Ammon's horn (tissue), 1 donor: ENCODE measurements at regions not wholly inside any gene's neighbourhood (a gene's known extent, or its start where the extent isn't known, plus 50 kb on each side); places are given as distances from the start of the nearest gene placed in this dataset.

Source experiments
- DNase-seq: peaks from one replicate; pipeline ENCODE4 v3.0.0-alpha.2; 2016; ENCODE audit warnings: low spot score

DNA sequence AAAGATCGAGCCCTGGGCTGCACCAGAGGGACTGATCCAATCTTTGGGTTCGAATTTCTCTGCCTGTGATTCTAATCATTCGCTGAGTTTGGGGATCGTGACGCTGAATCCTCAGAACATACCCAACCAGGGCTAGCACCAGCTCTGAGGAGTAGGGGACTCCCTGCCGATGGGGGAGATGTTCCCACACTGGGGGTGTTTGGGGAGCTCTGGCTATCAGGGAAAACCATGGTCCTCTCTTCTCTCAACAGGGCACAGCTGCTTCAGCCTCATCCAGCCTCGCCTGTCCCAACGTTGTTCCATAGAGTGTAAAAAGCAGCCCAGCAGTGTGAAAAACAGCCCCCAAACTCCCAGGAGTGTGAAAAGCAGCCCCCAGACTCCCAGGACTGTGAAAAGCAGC is 136.6 kb downstream of the ANKRD60 start:
- no peak for DNase-seq

DNA sequence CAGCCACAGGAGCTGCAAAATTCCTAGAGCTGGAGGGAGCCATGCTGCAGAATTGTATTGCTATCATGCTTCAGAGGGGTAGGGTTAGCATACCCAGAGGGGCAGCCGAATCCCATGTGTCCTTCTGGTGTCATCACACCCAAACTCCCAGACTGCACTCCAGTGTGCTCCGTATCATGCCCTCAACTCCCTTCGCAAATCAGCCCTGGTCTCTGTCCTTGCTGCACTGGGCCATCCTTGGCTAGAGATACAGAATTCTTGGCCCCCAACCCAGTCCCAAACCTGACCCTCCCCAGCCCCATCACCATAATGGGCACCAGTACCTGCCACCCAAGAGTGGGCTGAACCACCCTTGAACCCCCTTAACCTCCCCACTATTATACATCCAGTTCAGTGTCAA is 138.3 kb downstream of the ANKRD60 start:
- DNase-seq: no peak

DNA sequence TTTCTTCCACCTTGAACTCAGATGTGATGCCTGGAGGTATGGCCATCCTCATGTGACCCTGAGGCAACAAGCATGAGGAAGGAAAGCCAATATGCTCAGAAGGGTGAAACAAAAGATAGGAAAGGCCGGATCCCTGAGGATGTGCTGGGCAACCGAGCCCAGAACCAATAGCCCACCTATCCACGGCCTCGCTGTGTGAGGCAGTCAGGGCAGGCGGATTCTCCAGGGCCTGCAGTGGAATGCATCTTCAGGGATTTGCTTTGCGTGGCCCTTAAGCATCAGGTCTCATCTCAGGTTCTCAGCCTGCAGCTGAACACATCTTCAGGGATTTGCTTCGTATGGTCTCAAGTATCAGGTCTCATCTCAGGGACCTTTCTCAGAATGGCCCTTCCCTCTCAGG is 139.8 kb downstream of the ANKRD60 start:
- DNase-seq: no peak

DNA sequence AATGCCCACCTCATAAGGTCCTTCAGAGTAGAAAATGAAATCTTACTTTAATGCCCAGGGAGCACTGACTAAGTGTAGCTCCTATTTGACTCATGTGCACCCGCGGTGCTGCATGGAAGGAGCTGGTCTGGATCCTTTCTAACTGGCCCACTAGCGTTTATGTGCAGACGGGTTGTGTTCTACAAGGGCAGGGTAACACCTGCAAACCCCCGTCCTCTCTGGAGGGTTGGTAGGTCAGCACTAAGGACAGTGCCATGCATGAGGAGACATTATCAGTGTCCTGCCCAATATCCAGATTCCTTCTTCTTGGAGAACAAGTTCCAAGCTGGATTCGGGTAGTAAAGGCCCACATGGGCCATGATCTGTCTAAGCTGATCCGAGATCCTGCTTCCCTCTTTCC is 140.3 kb downstream of the ANKRD60 start:
- DNase-seq: no peak

DNA sequence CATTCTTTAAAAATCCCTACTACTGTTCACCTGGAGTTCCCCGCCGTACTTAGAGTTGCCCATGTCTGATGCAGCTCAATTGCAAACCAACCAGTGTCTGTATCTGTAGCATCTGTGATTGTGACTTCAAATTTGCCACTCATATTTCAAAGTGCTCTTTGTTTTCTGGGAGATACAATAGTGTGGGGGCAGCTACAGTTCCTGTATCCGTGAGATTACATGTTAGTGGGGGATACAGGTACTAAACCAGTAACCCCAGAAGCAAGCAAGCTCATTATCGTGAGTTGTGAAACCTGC is 140.9 kb downstream of the ANKRD60 start:
- no peak for DNase-seq

DNA sequence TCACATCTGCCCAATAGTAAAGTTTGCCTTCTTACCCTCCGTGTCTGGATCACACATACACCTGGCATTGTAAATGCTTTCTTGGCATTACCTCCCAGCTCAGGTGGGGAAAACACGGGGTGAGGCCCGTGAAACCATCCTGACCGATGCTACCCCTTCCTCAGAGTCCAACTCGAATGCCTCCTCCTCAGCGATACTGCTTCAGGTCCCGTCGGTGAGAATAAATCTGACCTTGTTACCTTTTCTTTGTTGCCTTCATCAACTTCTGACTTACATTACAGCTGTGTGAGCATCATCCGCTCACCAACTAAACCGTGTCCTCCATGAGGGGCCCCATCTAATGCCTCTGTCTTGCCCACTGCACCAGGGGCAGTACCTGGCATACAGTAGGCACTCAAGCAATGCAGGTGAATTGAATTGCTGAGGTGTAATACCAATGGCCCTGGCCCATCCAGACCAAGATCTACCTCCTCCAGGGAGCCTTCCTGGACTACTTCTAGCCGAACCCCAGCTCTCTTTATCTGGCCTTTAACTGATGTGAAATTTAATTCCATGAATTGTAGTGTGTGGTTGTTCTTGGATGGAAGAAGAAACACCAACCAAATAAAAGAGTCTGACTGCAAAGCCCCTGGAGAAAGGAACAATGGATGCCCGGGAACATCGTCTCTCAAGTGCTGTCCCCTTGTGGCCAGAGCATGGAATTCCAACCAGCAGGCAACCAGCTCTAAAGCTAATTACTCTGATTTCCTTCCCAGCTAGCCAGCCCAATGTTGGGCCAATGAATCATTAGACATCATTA is 141.5 kb downstream of the ANKRD60 start:
- DNase-seq: peak; percentile 62

DNA sequence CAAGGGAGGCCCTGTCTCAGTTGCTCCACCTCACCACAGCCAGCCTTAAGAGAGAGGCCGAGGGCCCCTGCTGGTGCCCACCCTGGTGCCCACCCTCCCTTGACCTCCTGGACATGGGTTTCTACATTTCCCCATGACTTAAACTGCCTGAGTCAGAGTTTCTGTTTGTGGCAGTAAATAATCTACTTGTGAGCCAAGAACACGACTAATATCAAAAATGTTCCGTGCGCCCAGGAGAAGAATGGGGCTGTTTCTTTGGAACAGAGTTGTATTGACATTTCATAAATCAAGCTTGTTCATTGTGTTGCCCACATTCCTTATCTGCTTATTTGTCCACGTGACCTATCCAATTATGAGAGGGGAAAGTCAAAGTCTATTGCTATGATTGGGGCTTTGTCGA is 143.5 kb downstream of the ANKRD60 start:
- no peak for DNase-seq

DNA sequence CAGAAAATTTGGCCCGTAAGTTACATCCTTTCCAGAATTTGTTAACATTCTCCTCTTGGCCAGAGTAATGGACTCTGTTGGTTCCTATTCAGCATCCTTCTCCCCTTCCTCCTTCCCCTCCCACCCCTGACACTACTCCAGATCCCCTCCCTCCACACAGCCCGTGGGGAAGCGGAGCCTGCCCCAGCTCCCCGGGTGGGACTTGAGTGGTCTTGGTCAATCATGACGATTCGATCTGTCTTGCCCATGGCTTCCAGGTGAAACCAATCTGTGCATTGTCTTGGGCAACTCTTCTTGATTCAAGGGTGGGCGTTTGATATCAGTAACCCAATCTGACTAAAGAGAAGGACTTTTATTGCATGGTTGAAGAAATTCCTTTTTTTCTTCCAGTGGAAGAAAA is 143.9 kb downstream of the ANKRD60 start:
- no peak for DNase-seq

DNA sequence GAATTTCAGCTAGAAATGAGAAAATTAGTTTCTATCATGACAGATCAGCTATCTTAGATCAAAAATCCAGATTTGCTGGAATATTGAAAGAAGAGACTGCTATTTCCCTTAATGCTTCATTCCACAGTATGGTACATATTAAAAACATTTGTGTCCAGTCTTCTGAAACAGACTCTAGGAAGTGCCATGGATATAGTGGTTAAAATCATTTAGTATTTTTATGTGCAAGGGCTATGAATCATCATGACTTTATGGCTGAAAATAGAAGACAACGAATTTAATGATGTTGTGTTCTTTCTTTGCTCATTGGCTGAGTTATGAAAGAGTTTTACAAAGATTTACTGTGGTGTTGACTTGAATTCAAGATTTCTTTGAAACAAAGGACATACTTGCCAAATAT is 146.6 kb downstream of the ANKRD60 start:
- DNase-seq: no peak

DNA sequence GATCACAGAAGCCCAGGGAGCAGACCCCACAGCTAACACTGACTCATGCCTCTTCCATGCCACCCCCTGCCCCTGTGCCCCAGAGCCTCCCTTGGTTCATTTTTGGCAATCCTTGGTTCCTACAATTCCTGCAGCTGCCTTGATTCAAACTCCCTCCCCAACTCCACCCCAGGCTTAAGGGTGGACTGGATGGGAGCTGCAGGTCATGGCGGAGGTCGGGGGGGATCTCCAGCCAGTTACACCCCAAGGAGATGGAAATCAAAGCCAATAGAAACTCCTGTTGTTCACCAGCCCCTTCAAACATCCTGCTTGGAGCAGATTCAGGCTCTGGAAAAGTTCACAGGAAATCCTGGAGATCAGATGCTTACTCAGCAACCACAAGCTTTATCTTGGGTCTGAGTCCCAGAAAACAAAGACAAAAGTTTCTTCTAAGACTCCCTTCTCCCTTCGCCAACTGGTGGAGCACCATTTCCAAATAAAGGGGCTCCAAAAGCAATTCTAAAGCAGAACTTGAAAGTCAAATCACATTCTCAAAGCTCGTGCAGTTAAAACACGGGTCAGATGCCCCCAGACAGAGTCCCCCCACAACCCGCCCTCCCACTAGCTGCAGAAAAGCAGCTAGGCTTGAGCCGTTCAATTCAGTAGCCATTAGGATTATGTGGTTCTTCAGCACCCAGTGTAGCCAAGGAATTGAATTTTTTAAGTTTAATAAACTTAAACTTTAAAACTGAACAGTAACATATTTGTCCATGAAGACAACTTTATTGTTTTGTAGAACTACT is 149.5 kb downstream of the ANKRD60 start:
- no peak for DNase-seq

DNA sequence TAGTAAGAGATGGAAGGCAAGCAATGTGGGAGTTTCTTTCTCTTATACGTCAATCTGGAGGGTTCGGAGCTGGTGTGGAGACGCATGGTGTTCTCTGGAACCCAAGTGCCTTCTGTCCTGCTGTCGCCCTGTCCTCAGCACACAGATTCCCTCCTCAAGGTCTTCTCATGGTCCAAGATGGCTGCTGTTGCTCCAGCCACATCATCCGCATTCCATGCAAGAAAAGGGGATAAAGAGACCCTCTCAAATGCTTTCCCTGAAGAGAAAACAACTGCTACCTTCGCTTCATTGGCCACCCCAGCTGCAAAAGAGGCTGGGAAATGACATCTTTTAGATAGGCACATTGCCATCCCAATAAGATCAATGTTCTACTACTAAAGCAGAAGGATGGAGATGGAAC is 151.2 kb downstream of the ANKRD60 start:
- no peak for DNase-seq

DNA sequence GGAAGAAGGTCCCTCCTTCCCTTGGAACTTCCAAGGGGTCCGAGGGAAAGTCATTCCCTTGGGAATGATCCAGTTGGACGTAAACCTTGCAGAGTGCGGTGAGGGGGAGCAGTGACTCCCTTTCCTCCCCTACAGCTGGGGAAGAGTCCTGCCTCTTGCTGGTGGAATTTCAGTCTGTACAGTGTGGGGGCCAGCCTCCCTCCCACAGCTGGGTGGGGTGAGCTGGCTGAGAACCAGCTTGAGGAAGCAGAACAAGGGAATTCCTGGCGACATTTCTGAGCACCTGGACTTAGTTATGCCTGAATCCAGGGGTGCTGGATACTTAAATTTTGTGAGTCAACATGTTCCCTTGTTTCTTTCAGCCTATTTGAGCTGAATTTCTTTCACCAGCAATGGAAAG is 152.0 kb downstream of the ANKRD60 start:
- no peak for DNase-seq

DNA sequence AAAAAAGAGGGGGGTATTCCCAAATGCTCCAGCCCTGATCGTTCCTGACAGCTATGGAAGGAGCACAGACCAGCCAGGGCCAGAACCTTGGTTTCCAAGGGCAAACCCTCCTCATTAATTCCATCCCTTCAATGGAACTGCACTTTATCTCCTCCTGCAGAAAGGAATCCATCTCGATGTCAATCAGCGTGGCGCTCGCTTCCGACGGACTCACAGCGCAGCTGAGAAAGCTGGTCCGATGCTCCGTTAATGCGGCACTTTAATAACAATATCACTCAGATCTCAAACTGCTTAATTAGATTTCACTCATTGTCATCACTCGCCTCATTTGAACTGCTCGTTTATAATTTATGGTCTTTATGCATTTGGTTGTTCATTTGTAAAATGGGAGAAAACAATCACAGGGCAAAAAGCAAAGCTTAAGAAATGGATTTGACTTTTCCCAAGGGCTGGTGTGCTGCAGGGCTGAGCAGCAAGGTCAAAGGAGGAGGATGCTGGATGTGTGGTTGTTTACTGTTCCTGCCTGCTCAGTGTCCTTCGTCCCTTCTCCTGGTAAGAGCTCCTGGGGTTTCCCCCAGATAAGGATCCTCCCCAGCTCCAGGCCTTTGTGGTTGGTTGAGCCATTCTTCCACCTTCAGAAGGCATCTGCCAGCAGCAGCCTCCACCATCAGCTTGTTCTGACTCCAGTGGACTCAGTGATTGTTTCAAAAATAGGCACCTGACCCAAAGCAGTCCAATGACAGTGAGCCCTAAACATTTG is 152.7 kb downstream of the ANKRD60 start:
- DNase-seq: no peak

DNA sequence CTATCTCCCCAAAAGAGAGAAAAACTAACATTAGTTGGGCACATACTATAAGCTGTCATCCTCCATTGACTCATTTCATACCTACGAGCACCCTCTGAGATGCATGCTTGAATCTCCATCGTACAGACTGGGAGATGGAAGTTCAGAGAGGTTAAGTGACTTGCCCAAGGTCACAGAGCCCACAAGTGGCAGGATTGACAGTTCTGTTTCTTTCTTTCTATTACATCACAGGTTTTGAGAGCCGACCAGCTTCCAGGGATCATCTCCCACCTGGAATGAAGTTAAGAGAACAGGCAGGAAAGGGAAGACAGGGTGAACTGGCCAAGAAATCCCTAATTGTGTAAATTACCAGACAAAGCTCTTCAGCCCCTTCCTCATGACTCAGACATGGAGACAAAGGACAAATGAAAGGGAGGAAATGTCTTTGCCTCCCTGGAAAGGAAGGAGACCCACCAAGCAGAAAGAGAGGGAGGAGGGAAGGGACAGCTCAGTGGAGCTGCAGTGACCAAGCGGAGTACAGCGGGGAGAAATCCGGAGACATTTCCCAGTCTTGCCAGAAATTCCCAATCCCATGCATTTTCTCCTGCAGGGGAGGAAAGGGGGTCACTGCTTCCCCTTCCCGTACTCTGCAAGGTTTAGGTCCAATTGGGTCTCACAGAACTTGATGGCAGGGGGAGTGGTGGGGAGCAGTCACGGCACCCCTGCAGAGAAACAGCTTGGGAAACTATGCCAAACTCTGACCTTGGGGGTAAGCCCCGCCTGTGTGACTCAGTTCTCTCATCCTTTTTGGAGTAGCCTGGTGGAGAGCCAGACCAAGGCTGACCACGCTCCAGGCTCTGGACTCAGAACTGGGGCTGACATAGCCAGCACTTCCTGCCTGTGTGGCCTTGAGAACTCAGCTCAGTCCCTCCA is 154.3 kb downstream of the ANKRD60 start:
- DNase-seq: no peak

DNA sequence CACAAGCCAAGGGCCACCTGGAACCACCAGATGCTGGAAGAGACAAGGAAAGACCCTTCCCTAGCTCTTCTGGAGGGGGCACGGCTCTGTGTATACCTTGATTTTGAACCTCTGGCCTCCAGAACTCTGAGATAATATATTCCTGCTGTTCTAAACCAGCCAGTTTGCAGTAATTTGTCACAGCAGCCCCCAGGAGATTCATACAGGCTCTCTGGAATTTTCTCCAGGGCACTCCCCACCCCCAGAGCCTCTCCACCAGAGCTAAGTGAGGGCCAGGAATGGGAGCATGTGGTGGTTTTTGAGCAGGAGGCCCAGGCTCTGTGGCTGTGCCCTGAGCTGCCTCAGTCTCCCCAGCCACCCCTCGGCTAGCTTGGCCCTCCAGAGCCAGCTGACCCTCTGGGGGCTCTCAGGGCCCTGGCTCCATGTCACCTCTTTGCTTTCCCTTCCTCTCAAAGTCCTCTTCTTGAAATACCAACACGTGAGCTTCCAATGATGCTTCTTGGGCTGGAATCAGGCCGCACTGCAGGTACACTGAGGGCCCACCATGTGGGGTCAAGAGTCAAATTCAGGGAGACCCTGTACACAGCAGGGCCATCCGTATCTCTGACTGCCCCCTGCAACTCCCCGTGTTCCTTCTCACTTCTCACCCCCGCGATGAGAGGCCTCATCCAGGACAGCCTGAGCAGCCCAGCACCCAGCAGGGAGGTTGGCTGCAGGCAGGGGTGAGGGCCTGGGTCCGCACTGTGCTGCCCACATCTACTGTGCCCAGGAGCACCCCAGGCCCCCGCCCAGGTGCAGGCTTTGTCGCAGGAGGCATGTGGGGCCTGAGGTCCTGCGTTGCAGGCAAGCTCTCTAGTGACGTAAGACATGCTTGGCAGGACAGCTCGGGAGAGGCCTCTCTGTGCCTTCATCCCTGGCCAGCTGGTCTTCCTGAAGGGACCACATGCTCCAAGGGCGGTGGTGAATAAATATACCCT is 155.5 kb downstream of the ANKRD60 start:
- DNase-seq: no peak

DNA sequence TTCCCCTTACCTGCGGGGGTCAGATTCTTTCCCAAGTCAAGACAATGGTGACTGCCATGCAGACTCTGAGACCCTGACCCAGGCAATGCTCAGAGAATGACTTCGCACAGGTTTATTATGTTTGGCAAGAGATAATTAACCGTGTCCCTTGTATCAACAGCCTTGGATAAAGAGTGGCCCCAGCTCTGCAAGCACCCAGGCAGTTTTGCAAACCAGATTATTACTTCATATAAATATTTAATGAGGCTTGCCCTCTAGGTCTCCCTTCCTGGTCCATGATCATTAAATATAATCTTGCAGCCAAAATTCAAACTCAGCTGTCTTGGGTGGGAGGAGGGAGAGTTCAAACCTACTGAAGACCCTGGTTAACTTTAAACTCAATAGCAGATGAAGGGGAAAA is 156.5 kb downstream of the ANKRD60 start:
- no peak for DNase-seq

DNA sequence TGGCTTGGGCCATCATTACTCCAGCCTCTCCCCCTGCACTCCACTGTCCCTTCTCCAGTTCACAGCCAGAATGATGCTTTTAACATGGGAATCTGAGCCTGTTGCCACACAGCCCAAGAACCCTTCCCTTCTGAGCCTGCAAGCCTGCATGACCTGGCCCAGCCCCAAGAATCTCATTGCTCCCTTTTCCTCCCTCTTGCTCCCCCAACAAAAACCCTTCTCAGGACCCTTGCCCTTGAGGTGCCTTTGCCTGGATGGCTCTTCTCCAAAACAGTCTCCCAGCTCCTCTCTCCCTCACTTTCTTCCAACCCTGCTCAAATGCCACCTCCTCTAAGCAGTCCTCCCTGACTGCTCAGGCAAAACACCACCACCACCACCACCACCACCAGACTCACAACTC is 157.2 kb downstream of the ANKRD60 start:
- no peak for DNase-seq

DNA sequence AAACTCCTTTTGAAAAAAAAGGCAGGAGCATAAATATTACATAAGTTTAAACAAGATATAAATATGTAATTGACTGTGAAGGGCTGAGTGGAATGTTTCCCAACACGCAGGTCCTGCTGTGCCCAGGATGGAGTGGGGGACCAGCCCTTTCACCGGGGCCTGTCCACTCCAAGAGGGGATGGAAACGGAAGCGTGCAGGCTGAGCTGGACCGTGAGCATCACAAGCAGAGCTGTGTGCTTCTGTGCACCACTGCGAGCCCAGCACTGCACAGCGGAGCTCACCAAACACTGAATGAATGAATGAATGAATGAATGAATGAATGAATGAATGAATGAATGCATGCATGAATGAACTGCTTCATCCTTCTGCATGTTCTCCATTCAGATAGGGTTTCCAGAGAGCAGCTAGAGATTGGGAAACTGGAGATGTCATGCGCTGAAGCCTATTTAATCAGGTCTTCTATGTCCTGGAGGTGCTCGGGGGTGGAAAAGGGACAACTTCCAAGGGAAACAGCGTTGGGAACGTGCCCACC is 157.7 kb downstream of the ANKRD60 start:
- no peak for DNase-seq

DNA sequence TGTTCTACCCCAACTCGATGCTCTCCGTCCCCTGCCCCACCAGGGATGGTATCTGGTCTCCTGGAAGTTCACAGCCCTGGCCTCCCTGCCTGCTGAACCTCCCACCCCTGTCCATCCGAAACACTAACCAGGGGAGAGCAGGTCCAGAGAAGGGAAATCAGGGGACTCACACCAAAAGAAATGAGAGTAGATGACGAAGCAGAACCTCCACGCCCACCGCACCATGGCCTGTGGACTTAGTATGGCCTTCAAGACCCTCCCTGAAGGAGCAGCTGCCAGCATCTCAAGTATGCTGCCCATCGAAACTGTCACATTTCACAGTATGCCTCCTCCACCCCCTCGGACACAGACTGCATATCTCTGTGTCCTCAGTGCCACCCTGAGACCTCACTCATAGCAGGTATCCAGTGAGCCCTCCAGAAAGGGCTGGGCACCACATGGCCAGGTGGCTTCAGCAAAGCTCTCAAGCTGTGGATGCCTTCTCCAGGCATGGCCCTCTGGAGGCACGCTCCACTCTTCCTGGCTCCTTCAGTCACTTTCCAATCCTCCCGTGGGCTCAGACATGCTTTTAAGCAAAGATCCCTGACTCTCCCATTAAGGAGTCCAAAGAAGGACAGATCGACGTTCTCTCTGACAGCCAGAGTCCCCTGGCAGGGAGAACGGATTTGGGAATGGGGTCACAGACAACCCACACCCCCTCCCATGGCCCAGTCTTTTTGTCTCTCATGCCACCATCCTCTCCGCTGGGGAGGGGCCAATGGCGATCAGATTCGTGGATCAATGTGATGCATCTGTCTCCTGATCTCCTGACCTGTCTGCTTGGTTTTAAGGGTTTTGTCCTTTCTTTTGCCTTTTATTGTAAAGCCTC is 158.4 kb downstream of the ANKRD60 start:
- DNase-seq: no peak

DNA sequence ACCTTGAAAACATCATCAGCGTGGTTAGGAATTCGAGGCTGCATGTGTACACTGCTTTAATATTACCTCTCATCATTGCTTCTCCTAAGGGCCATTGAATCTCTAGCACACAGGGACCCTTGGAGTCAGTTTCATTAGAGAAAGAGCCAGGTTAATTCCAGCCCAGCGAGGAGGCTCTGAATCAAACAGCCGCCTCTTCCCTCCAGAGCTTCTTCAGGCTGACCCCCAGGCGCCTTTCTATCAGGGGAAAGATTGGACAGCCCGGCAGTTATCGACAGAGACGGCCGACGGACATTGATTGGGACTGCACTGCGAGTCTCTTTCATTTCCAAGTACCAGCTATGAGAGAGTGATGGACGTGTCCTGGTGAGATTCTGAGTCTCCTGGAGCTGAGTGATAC is 159.2 kb downstream of the ANKRD60 start:
- no peak for DNase-seq
